IMR-90 (cell line): ENCODE measurements at regions not wholly inside any gene's neighbourhood (a gene's known extent, or its start where the extent isn't known, plus 50 kb on each side); places are given as distances from the start of the nearest gene placed in this dataset.
"Not testable (repeated sequence)": the region's sequence is repeated elsewhere in the genome, so short reads cannot be mapped to it uniquely, and the experiment has no call there.

Experiments used
- ATAC-seq: fragments of 200-7000 bp; cut with Tn5 transposase; 2 replicates; pipeline ENCODE4 v1.9.1; 2020; ENCODE audit warnings: low read depth, mild to moderate bottlenecking, moderate library complexity
- BruUV-seq: library from RNA; stranded (reverse); fragments of 400-500 nt; replicated peaks from 2 replicates; lab custom pipeline; 2021; lab: Mats Ljungman, UMichigan
- CTCF ChIA-PET: fragments of 300-600 bp; formaldehyde crosslinking; extraction: SDS; loops from one replicate; lab custom pipeline; 2021; ENCODE audit warnings: antibody characterized with exemption; lab: Yijun Ruan, JAX
- POLR2A ChIA-PET: fragments of 300-600 bp; sonication (Branson Sonifier 250); formaldehyde crosslinking; loops from one replicate; lab custom pipeline; 2022; ENCODE audit warnings: antibody characterized with exemption; ENCODE audit not compliant: unreplicated experiment; lab: Charles Lee
- DNase-seq: peaks from one replicate; pipeline ENCODE4 v3.0.0; 2013
- H2AFZ ChIP-seq: replicated peaks from 2 replicates; pipeline ENCODE3; 2013; ENCODE audit warnings: low read length, mild to moderate bottlenecking; ENCODE audit not compliant: poor library complexity
- H2AK5ac ChIP-seq: 2 replicates; pipeline ENCODE4 v1.6.1; 2013; ENCODE audit warnings: low read depth, low read length, inconsistent platforms
- H2AK9ac ChIP-seq: replicated peaks from 2 replicates; pipeline ENCODE3; 2013; ENCODE audit warnings: mild to moderate bottlenecking, low read depth, low read length, moderate library complexity; ENCODE audit not compliant: poor library complexity
- H2BK120ac ChIP-seq: 2 replicates; pipeline ENCODE4 v1.6.1; 2013; ENCODE audit warnings: low read depth, low read length, inconsistent platforms
- H2BK15ac ChIP-seq: 3 replicates; pipeline ENCODE4 v1.6.1; 2013; ENCODE audit warnings: low read depth, low read length, inconsistent platforms
- H2BK20ac ChIP-seq: 2 replicates; pipeline ENCODE4 v1.6.1; 2013; ENCODE audit warnings: low read depth, mild to moderate bottlenecking, inconsistent platforms, low read length, moderate library complexity
- H2BK5ac ChIP-seq: 2 replicates; pipeline ENCODE4 v1.6.1; 2013; ENCODE audit warnings: mild to moderate bottlenecking, low read depth, low read length, inconsistent platforms; ENCODE audit not compliant: poor library complexity, severe bottlenecking
- H3K14ac ChIP-seq: replicated peaks from 2 replicates; pipeline ENCODE4 v1.6.1; 2013; ENCODE audit warnings: low read depth, low read length, inconsistent platforms
- H3K18ac ChIP-seq: 2 replicates; pipeline ENCODE4 v1.6.1; 2013; ENCODE audit warnings: low read depth, low read length, control low read depth
- H3K23ac ChIP-seq: 2 replicates; pipeline ENCODE4 v1.6.1; 2013; ENCODE audit warnings: low read depth, low read length, inconsistent platforms
- H3K27ac ChIP-seq: 2 replicates; pipeline ENCODE4 v1.5.1; 2013; ENCODE audit warnings: mild to moderate bottlenecking, control low read depth, low read length; ENCODE audit not compliant: insufficient read depth
- H3K27me3 ChIP-seq: 2 replicates; pipeline ENCODE4 v1.6.1; 2013; ENCODE audit warnings: low read length; ENCODE audit not compliant: control insufficient read depth, insufficient read depth
- H3K36me3 ChIP-seq: 2 replicates; pipeline ENCODE4 v1.6.1; 2013; ENCODE audit warnings: low read length, mixed read lengths; ENCODE audit not compliant: control insufficient read depth, insufficient read depth
- H3K4ac ChIP-seq: 2 replicates; pipeline ENCODE4 v1.6.1; 2013; ENCODE audit warnings: low read depth, low read length, inconsistent platforms
- H3K4me1 ChIP-seq: 2 replicates; pipeline ENCODE4 v1.6.1; 2013; ENCODE audit warnings: low read length, mixed read lengths; ENCODE audit not compliant: control insufficient read depth, insufficient read depth
- H3K4me2 ChIP-seq: 2 replicates; pipeline ENCODE4 v1.6.1; 2013; ENCODE audit warnings: low read depth, mild to moderate bottlenecking, control low read depth, low read length, moderate library complexity
- H3K4me3 ChIP-seq: 2 replicates; pipeline ENCODE4 v1.5.1; 2013; ENCODE audit warnings: low read depth, mild to moderate bottlenecking, control low read depth, low read length, moderate library complexity; ENCODE audit not compliant: insufficient read depth
- H3K56ac ChIP-seq: 2 replicates; pipeline ENCODE4 v1.6.1; 2013; ENCODE audit warnings: low read length, inconsistent platforms; ENCODE audit not compliant: insufficient read depth; ENCODE audit errors: extremely low read depth
- H3K79me1 ChIP-seq, 2 experiments: 2 replicates each; pipeline ENCODE4 v1.6.1; 2013; ENCODE audit warnings: low read length in 2 of 2, inconsistent platforms in 1 of 2, low read depth in 1 of 2
- H3K9ac ChIP-seq: 2 replicates; pipeline ENCODE4 v1.6.1; 2013; ENCODE audit warnings: low read depth, low read length, control low read depth
- H3K9me1 ChIP-seq: 2 replicates; pipeline ENCODE4 v1.6.1; 2013; ENCODE audit warnings: low read length, inconsistent platforms; ENCODE audit not compliant: insufficient read depth
- H3K9me3 ChIP-seq: 2 replicates; pipeline ENCODE4 v1.6.1; 2013; ENCODE audit warnings: low read length; ENCODE audit not compliant: control insufficient read depth, insufficient read depth
- H4K20me1 ChIP-seq: 2 replicates; pipeline ENCODE4 v1.6.1; 2013; ENCODE audit warnings: low read length, inconsistent platforms; ENCODE audit not compliant: insufficient read depth
- H4K5ac ChIP-seq: 2 replicates; pipeline ENCODE4 v1.6.1; 2013; ENCODE audit warnings: mild to moderate bottlenecking, low read depth, low read length, control low read depth
- H4K8ac ChIP-seq, 2 experiments: 2 replicates each; pipeline ENCODE4 v1.6.1; 2013; ENCODE audit warnings: low read depth in 2 of 2, low read length in 2 of 2, control low read depth in 1 of 2, inconsistent platforms in 1 of 2
- H4K91ac ChIP-seq: 2 replicates; pipeline ENCODE4 v1.6.1; 2013; ENCODE audit warnings: low read depth, low read length, inconsistent platforms; ENCODE audit not compliant: insufficient read depth
- WGBS, 2 experiments: methylation state at CpG; one replicate each; pipeline versions ENCODE4 v1.1.5 to v1.1.7; 2013; ENCODE audit warnings: missing lambda C conversion rate in 2 of 2; ENCODE audit not compliant: insufficient read length in 1 of 2; ENCODE audit errors: extremely low coverage in 2 of 2; 5-methylcytosine and 5-hydroxymethylcytosine counted together
- dilution Hi-C: fragments of 300-500 bp; cut with HindIII; formaldehyde crosslinking; loops from one replicate; pipeline ENCODE4 v1.14.3; 2018; ENCODE audit warnings: low sequenced_read_pairs; ENCODE audit not compliant: unreplicated experiment
- in situ Hi-C: fragments of 300-500 bp; cut with MboI; formaldehyde crosslinking; loops from 3 replicates; pipeline ENCODE4 v1.14.3; 2019; ENCODE audit warnings: low sequenced_read_pairs, inconsistent platforms, mixed read lengths
- intact Hi-C: fragments of 100-400 bp; cut with micrococcal nuclease; formaldehyde crosslinking; loops from 2 replicates; pipeline ENCODE4 v1.10.0; 2022

- H2BK15ac ChIP-seq, H3K18ac ChIP-seq, H3K4me2 ChIP-seq, H2BK20ac ChIP-seq, H3K14ac ChIP-seq, POLR2A ChIA-PET, H2AK9ac ChIP-seq, H3K9me1 ChIP-seq, intact Hi-C loops, H4K91ac ChIP-seq, H3K56ac ChIP-seq, H3K9me3 ChIP-seq, H3K4ac ChIP-seq, H3K4me3 ChIP-seq, H2BK120ac ChIP-seq, H3K9ac ChIP-seq, in situ Hi-C loops, H3K27ac ChIP-seq, H3K4me1 ChIP-seq, H4K5ac ChIP-seq, H3K23ac ChIP-seq, DNase-seq, H3K79me1 ChIP-seq, H2BK5ac ChIP-seq, CTCF ChIA-PET, dilution Hi-C loops, H3K36me3 ChIP-seq, H2AFZ ChIP-seq, H4K8ac ChIP-seq, H2AK5ac ChIP-seq, H3K27me3 ChIP-seq, H4K20me1 ChIP-seq, BruUV-seq: not testable (repeated sequence)
- no CpG with 5 or more reads among the region's 13 CpGs for WGBS, 2 experiments
- peak; percentile 84 for ATAC-seq
Measured at GRCh38 chr17:16865077-16865613, 106.8 kb downstream of the TNFRSF13B start.

- CTCF ChIA-PET, H4K5ac ChIP-seq, H2AK9ac ChIP-seq, H3K14ac ChIP-seq, H3K23ac ChIP-seq, H3K27me3 ChIP-seq, H2AK5ac ChIP-seq, intact Hi-C loops, H2BK5ac ChIP-seq, H2BK120ac ChIP-seq, H4K20me1 ChIP-seq, H4K91ac ChIP-seq, H3K9me1 ChIP-seq, H3K9ac ChIP-seq, H3K4me1 ChIP-seq, H3K36me3 ChIP-seq, H2BK20ac ChIP-seq, H3K4ac ChIP-seq, BruUV-seq, dilution Hi-C loops, H3K4me2 ChIP-seq, H3K4me3 ChIP-seq, H3K79me1 ChIP-seq, POLR2A ChIA-PET, H2AFZ ChIP-seq, H3K9me3 ChIP-seq, H3K27ac ChIP-seq, H3K18ac ChIP-seq, H3K56ac ChIP-seq, H4K8ac ChIP-seq, DNase-seq, in situ Hi-C loops, H2BK15ac ChIP-seq: not testable (repeated sequence)
- no CpG with 5 or more reads among the region's 11 CpGs for WGBS, 2 experiments
- peak; percentile 34; the same call in 1 of the 2 replicates for ATAC-seq
Measured at GRCh38 chr17:16864462-16865076, 107.3 kb downstream of the TNFRSF13B start.
